Thyroid gland (tissue), 4 donors: ENCODE measurements at regions not wholly inside any gene's neighbourhood (a gene's known extent, or its start where the extent isn't known, plus 50 kb on each side); places are given as distances from the start of the nearest gene placed in this dataset.

Experiments used
- CTCF ChIP-seq, 6 experiments: fragments of 200-600 bp in 3 of 6; fragments of 450-650 bp in 3 of 6; sonication (generic) in 3 of 6; IDR thresholded peaks; one replicate each; pipeline ENCODE4 v1.5.1; 2016 to 2019; ENCODE audit warnings: antibody characterized with exemption in 6 of 6, mild to moderate bottlenecking in 2 of 6, inconsistent platforms in 1 of 6, moderate library complexity in 1 of 6
- POLR2A ChIP-seq, 2 donors: fragments of 450-650 bp; IDR thresholded peaks; one replicate each; pipeline ENCODE4 v1.6.1; 2017; ENCODE audit warnings: antibody characterized with exemption in 2 of 2, mild to moderate bottlenecking in 2 of 2, moderate library complexity in 1 of 2

GRCh38 chr6:170134031-170134470, 156.8 kb downstream of the DLL1 start:
- no peak for TF ChIP-seq CTCF (IDR thresholded peaks at IDR 0.05)
- no peak for TF ChIP-seq POLR2A (IDR thresholded peaks at IDR 0.05)
